ENCODE measurements at regions not wholly inside any gene's neighbourhood (a gene's known extent, or its start where the extent isn't known, plus 50 kb on each side); places are given as distances from the start of the nearest gene placed in this dataset.

DNA sequence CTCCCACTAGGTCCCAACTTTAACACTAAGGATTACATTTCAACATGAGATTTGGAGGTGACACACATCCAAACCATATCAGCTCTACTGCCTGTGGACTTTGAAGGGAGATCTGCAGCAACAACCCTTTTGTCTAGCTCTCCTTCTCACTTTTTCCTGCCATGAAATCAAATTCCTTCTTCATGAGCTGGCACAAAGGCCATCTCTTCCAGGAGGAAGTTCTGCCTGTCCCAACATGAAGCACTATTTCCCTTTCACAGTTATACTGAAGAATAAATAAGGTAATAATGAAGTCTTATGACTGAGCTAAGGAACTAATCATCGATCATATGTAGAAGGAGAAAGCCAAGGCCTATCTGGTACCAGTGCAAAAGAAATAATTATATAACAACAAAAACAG lies 253.5 kb upstream of the TENM4 start:
- Mint-ChIP-seq H3K36me3 (ENCODE audit: low read depth) (no peaks in the 10 kb centered on the region), H3K27me3 (ENCODE audit: low read depth) (no peaks in the 10 kb centered on the region), H3K4me3 (no peak overlapping the region), H3K27ac (no peak overlapping the region), H3K9me3 (no peaks in the 10 kb centered on the region), H3K4me1 (ENCODE audit: low read depth) (no peaks in the 10 kb centered on the region)

DNA sequence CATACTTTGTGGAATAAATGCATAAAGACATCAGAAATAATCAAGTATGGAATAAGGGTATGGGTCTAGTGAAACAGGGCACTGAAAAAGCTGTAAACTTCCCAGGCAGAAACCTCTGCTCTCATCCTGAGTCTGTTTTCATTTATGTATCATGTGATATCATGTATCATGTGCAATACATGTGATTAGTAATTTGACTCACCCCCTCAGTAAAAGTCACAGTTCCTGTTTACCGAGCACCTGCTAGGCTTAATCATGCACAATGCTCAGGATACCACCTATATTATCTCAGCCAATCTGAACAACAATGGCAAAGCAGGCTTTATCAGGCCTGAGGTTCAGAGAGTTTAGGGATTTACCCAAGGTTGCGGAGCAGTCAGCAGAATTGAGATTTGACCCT lies 250.6 kb upstream of the TENM4 start:
- Mint-ChIP-seq H3K4me3 (no peak overlapping the region), H3K9me3 (peaks cover 3% of the 10 kb centered on the region), H3K4me1 (ENCODE audit: low read depth) (no peaks in the 10 kb centered on the region), H3K36me3 (ENCODE audit: low read depth) (no peaks in the 10 kb centered on the region), H3K27me3 (ENCODE audit: low read depth) (no peaks in the 10 kb centered on the region), H3K27ac (no peak overlapping the region)

DNA sequence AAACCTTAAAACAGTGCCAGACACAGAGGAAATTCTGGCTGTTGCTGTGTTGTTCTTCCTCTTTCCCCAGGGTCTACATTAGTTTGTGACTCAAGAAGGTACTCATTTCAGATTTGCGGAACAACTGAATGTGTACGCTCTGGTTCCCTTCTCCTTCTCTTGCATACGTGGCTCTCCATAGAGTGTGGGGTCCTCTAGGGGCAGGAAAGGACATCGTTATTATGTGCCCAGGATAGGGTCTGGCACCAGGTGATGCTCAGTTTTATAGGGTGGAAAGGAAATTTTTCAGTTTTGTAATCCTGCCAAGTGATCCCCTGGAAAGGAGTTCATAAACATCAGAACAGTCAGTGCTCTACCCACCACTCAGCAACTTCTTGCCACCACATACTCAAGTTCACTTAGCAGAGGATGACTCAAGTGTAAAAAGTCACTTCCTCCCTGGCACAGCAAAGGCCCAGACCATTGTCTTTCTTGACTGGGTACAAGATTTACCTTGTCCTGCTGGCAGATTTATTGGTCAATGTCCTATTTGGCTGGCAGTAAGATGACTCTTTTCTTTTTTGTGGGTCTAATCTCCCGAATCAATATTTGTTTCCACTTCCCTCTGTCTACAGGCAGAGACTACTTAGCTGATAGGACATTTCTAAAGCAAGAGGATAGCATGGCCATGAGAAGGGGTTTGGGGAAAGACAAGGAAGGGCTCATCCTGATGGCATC lies 246.0 kb upstream of the TENM4 start:
- H3K36me3 Mint-ChIP-seq (ENCODE audit: low read depth), result no peaks in the 10 kb centered on the region
- H3K27me3 Mint-ChIP-seq (ENCODE audit: low read depth), result no peaks in the 10 kb centered on the region
- peaks cover 3% of the 10 kb centered on the region for H3K9me3 Mint-ChIP-seq
- no peak overlapping the region for H3K4me3 Mint-ChIP-seq
- no peak overlapping the region for H3K27ac Mint-ChIP-seq
- H3K4me1 Mint-ChIP-seq (ENCODE audit: low read depth), result no peaks in the 10 kb centered on the region

GRCh38 chr11:79683930-79684329 lies 243.1 kb upstream of the TENM4 start:
- H3K4me3 Mint-ChIP-seq, result no peak overlapping the region
- no peaks in the 10 kb centered on the region for H3K4me1 Mint-ChIP-seq (ENCODE audit: low read depth)
- no peaks in the 10 kb centered on the region for H3K36me3 Mint-ChIP-seq (ENCODE audit: low read depth)
- H3K27me3 Mint-ChIP-seq (ENCODE audit: low read depth), result no peaks in the 10 kb centered on the region
- no peak overlapping the region for H3K27ac Mint-ChIP-seq
- H3K9me3 Mint-ChIP-seq, result peaks cover 3% of the 10 kb centered on the region

GRCh38 chr11:79678780-79679452 lies 238.1 kb upstream of the TENM4 start:
- H3K9me3 Mint-ChIP-seq, result no peaks in the 10 kb centered on the region
- no peaks in the 10 kb centered on the region for H3K4me1 Mint-ChIP-seq (ENCODE audit: low read depth)
- H3K27ac Mint-ChIP-seq, result no peak overlapping the region
- no peaks in the 10 kb centered on the region for H3K27me3 Mint-ChIP-seq (ENCODE audit: low read depth)
- no peak overlapping the region for H3K4me3 Mint-ChIP-seq
- no peaks in the 10 kb centered on the region for H3K36me3 Mint-ChIP-seq (ENCODE audit: low read depth)

- Mint-ChIP-seq H3K27me3 (ENCODE audit: low read depth) (no peaks in the 10 kb centered on the region), H3K4me3 (no peak overlapping the region), H3K4me1 (ENCODE audit: low read depth) (no peaks in the 10 kb centered on the region)
Observed at GRCh38 chr11:79676396-79676795, 235.6 kb upstream of the TENM4 start.

DNA sequence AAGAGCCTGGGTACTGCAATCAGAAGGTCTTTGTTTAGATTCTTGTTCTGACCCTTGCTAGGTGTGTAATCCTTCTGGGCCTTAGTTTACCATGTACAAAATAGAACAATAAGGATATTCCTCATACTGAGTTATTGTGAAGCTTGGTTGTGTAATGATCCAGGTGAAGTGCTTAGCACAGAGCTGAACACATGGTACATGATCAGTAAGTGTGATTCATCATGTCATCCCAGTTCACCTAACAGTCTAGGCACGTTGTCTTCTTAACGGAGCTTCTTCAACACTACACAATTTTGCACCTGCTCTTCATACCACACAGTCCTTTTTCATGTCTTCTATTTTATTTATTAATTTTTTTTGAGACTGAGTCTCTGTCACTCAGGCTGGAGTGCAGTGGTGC lies 234.3 kb upstream of the TENM4 start:
- H3K4me3 Mint-ChIP-seq, result no peak overlapping the region
- no peaks in the 10 kb centered on the region for H3K36me3 Mint-ChIP-seq (ENCODE audit: low read depth)
- H3K4me1 Mint-ChIP-seq (ENCODE audit: low read depth), result no peaks in the 10 kb centered on the region
- H3K9me3 Mint-ChIP-seq, result no peaks in the 10 kb centered on the region
- no peak overlapping the region for H3K27ac Mint-ChIP-seq
- no peaks in the 10 kb centered on the region for H3K27me3 Mint-ChIP-seq (ENCODE audit: low read depth)

More at GRCh38 chr11:79676396-79676795, 235.6 kb upstream of the TENM4 start:
- H3K27ac Mint-ChIP-seq, result no peak overlapping the region
- no peaks in the 10 kb centered on the region for H3K36me3 Mint-ChIP-seq (ENCODE audit: low read depth)
- H3K9me3 Mint-ChIP-seq, result no peaks in the 10 kb centered on the region

- Mint-ChIP-seq H3K27ac (no peak overlapping the region), H3K9me3 (no peaks in the 10 kb centered on the region), H3K4me3 (no peak overlapping the region), H3K36me3 (ENCODE audit: low read depth) (no peaks in the 10 kb centered on the region), H3K27me3 (ENCODE audit: low read depth) (no peaks in the 10 kb centered on the region), H3K4me1 (ENCODE audit: low read depth) (no peaks in the 10 kb centered on the region)
Observed at GRCh38 chr11:79672786-79673185, 232.0 kb upstream of the TENM4 start.

GRCh38 chr11:79671401-79671800 lies 230.6 kb upstream of the TENM4 start:
- Mint-ChIP-seq H3K4me3 (no peak overlapping the region), H3K27me3 (ENCODE audit: low read depth) (no peaks in the 10 kb centered on the region), H3K4me1 (ENCODE audit: low read depth) (no peaks in the 10 kb centered on the region), H3K27ac (no peak overlapping the region), H3K9me3 (no peaks in the 10 kb centered on the region), H3K36me3 (ENCODE audit: low read depth) (no peaks in the 10 kb centered on the region)

DNA sequence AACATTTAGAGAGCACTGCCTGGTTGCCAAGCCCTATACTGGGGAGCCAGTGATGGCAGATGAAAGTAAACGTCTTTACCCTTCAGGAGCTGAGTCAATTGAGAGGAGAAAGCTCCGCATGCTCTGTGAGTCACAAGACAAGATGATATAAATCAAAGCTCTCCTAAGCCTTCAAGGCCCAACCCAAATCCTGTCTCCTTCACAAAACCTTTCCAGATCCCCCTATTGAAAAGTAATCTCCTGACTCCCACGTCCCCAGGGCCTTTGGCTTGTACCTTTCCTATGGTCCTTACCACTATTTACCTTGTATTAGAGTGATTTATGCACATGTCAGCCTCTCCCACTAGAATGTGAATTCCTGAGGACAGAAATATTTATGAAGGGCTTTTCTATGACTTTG lies 230.1 kb upstream of the TENM4 start:
- H3K9me3 Mint-ChIP-seq, result no peaks in the 10 kb centered on the region
- no peaks in the 10 kb centered on the region for H3K36me3 Mint-ChIP-seq (ENCODE audit: low read depth)
- no peaks in the 10 kb centered on the region for H3K27me3 Mint-ChIP-seq (ENCODE audit: low read depth)
- H3K4me3 Mint-ChIP-seq, result no peak overlapping the region
- H3K4me1 Mint-ChIP-seq (ENCODE audit: low read depth), result no peaks in the 10 kb centered on the region
- no peak overlapping the region for H3K27ac Mint-ChIP-seq

- Mint-ChIP-seq H3K36me3 (ENCODE audit: low read depth) (no peaks in the 10 kb centered on the region), H3K27ac (no peak overlapping the region), H3K9me3 (no peaks in the 10 kb centered on the region), H3K4me3 (no peak overlapping the region), H3K27me3 (ENCODE audit: low read depth) (no peaks in the 10 kb centered on the region), H3K4me1 (ENCODE audit: low read depth) (no peaks in the 10 kb centered on the region)
Observed at GRCh38 chr11:79668575-79668974, 227.7 kb upstream of the TENM4 start.

DNA sequence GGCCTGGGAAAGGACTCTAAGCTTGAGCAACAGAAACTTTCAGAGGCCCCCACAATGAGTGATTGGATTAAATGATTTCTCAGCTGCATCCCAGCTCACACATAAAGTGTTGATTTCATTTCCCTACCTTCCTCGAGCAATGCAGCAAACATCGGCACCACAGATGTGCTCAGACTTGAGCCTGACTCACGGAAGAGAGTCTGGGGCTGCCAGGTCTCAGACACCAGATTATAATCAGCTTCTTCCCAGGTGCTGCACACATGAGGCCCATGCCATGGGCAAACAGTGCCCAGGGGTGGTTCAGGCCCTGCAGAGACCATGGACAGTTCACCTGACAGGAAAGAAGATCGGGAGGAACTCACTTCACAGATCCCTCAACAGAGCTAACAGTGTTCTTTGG lies 226.6 kb upstream of the TENM4 start:
- H3K36me3 Mint-ChIP-seq (ENCODE audit: low read depth), result no peaks in the 10 kb centered on the region
- no peak overlapping the region for H3K27ac Mint-ChIP-seq
- no peaks in the 10 kb centered on the region for H3K4me1 Mint-ChIP-seq (ENCODE audit: low read depth)
- no peak overlapping the region for H3K4me3 Mint-ChIP-seq
- no peaks in the 10 kb centered on the region for H3K27me3 Mint-ChIP-seq (ENCODE audit: low read depth)
- no peaks in the 10 kb centered on the region for H3K9me3 Mint-ChIP-seq

DNA sequence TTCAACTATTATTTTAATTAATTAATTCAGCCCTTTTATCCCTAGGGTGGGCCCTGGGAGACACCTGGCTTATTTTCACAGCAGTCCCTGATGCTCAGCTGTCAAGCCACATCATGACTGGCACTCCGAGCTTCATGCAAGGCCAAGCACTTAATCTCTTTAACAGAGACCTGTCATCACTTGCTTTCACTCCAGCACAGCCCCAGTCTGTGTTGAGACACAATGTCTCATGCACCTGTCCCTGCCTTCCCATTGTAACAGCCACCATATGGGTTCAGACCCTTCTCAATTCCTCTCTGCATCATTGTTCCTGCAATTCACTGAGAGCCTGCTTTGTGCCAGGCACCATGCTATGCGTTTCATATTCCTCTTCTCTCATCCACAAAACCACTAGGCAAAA lies 222.2 kb upstream of the TENM4 start:
- Mint-ChIP-seq H3K9me3 (no peaks in the 10 kb centered on the region), H3K27ac (no peak overlapping the region), H3K36me3 (ENCODE audit: low read depth) (no peaks in the 10 kb centered on the region), H3K4me1 (ENCODE audit: low read depth) (no peaks in the 10 kb centered on the region), H3K4me3 (no peak overlapping the region), H3K27me3 (ENCODE audit: low read depth) (no peaks in the 10 kb centered on the region)

GRCh38 chr11:79661373-79661772 lies 220.5 kb upstream of the TENM4 start:
- no peaks in the 10 kb centered on the region for H3K4me1 Mint-ChIP-seq (ENCODE audit: low read depth)
- no peak overlapping the region for H3K4me3 Mint-ChIP-seq
- no peak overlapping the region for H3K27ac Mint-ChIP-seq
- H3K27me3 Mint-ChIP-seq (ENCODE audit: low read depth), result no peaks in the 10 kb centered on the region
- no peaks in the 10 kb centered on the region for H3K9me3 Mint-ChIP-seq
- H3K36me3 Mint-ChIP-seq (ENCODE audit: low read depth), result no peaks in the 10 kb centered on the region

DNA sequence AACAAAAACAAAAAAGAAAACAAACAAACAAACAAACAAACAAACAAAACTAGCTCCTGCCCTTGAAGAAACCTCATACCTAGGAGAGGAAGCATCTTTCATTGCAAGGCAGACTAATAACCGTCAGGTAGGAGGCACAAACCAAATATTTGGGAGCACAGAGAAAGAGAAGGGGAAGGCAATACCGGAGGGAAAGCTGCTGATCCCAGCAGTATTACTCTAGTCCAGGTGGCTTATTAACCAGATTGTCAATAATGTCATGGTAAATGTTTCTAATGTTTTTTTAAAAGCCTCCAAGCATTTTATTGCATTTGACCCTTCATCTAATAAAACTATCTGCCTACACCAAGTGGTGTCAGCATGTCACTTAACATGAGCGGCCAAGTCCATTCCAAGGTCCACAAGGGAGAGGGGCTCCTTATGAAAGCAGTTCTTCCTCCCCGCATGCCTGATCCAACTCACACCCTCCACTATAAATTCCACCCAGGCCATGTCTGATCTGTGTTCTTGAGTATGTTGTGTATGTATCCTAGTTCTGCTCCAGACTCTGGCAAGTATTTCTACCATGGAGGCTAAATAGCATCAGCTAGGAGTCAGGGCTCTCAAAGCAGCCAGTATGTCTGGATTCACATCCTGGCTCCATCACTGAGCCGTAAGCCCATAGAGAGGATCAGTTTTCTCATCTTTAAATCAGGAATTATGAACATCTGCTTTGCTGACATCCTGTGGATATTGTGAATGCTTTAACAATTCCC lies 208.1 kb upstream of the TENM4 start:
- Mint-ChIP-seq H3K9me3 (peaks cover 3% of the 10 kb centered on the region), H3K4me1 (ENCODE audit: low read depth) (no peaks in the 10 kb centered on the region), H3K36me3 (ENCODE audit: low read depth) (no peaks in the 10 kb centered on the region), H3K27me3 (ENCODE audit: low read depth) (no peaks in the 10 kb centered on the region), H3K4me3 (no peak overlapping the region), H3K27ac (no peak overlapping the region)
